HCT116 (cell line): ENCODE measurements at regions not wholly inside any gene's neighbourhood (a gene's known extent, or its start where the extent isn't known, plus 50 kb on each side); places are given as distances from the start of the nearest gene placed in this dataset.

Experiments
- ATAC-seq: fragments of 200-7000 bp; cut with Tn5 transposase; 2 replicates; pipeline ENCODE4 v1.9.1; 2020; ENCODE audit warnings: mild to moderate bottlenecking, moderate library complexity
- BruUV-seq: library from RNA; stranded (reverse); fragments of 400-500 nt; replicated peaks from 2 replicates; lab custom pipeline; 2021; lab: Mats Ljungman, UMichigan
- CTCF ChIA-PET: fragments of 300-600 bp; sonication (Branson Sonifier 250); formaldehyde crosslinking; loops from one replicate; lab custom pipeline; 2021; ENCODE audit warnings: antibody characterized with exemption; lab: Charles Lee
- POLR2A ChIA-PET: fragments of 300-600, 350-600 bp; sonication (Branson Sonifier 250); formaldehyde crosslinking; loops from one replicate; lab custom pipeline; 2021; ENCODE audit warnings: antibody characterized with exemption; lab: Charles Lee
- RAD21 ChIA-PET, 2 experiments: fragments of 300-600 bp; sonication (Branson Sonifier 250); formaldehyde crosslinking; loops; one replicate each; lab custom pipeline; 2023; ENCODE audit warnings: low total read pairs in 2 of 2; ENCODE audit not compliant: uncharacterized antibody in 2 of 2, unreplicated experiment in 2 of 2, low non-redundant PET in 1 of 2; lab: Charles Lee
- DNase-seq: peaks from one replicate; pipeline ENCODE4 v3.0.0-alpha.2; 2010; ENCODE audit warnings: low read depth, low spot score
- H2AFZ ChIP-seq: fragments of 200-600 bp; shearing (Covaris generic), sonication (generic); 2 replicates; pipeline ENCODE4 v1.6.1; 2017; ENCODE audit warnings: low read depth, mixed run types, mixed read lengths, antibody characterized with exemption, low read length; ENCODE audit not compliant: poor library complexity, severe bottlenecking
- H3K27ac ChIP-seq: 2 replicates; pipeline ENCODE4 v1.5.1; 2012; ENCODE audit warnings: low read depth, low read length
- H3K27me3 ChIP-seq: fragments of 200-600 bp; sonication (generic); 2 replicates; pipeline ENCODE4 v1.6.1; 2016; ENCODE audit warnings: mixed run types, low read length, mixed read lengths; ENCODE audit not compliant: insufficient read depth
- H3K36me3 ChIP-seq, 2 experiments: fragments of 200-500 bp in 1 of 2; fragments of 200-600 bp in 1 of 2; sonication (Bioruptor generic) in 1 of 2; sonication (generic) in 1 of 2; 2 replicates each; pipeline versions ENCODE4 v1.5.1 to v1.6.1; 2014 to 2016; ENCODE audit warnings: low read length in 2 of 2, inconsistent platforms in 1 of 2, mixed read lengths in 1 of 2, mixed run types in 1 of 2; ENCODE audit not compliant: insufficient read depth in 2 of 2, control insufficient read depth in 1 of 2
- H3K4me1 ChIP-seq, 2 experiments: fragments of 200-600 bp in 1 of 2; sonication (generic) in 1 of 2; 2 replicates each; pipeline versions ENCODE4 v1.5.1 to v1.6.1; 2012 to 2017; ENCODE audit warnings: low read length in 2 of 2, inconsistent platforms in 1 of 2, mild to moderate bottlenecking in 1 of 2, mixed read lengths in 1 of 2, mixed run types in 1 of 2, moderate library complexity in 1 of 2; ENCODE audit not compliant: insufficient read depth in 2 of 2, control insufficient read depth in 1 of 2
- H3K4me2 ChIP-seq: fragments of 200-600 bp; sonication (generic); 2 replicates; pipeline ENCODE4 v1.6.1; 2017; ENCODE audit warnings: mixed run types, low read length, mixed read lengths
- H3K4me3 ChIP-seq, 2 experiments: fragments of 200-600 bp in 1 of 2; sonication (generic) in 1 of 2; replicated peaks in 1 of 2; 2 replicates each; pipeline ENCODE4 v1.5.1; 2011 to 2016; ENCODE audit warnings: low read length in 2 of 2, control low read depth in 1 of 2, low read depth in 1 of 2, mild to moderate bottlenecking in 1 of 2, mixed read lengths in 1 of 2, mixed run types in 1 of 2
- H3K79me2 ChIP-seq: fragments of 200-600 bp; sonication (generic); 2 replicates; pipeline ENCODE4 v1.6.1; 2017; ENCODE audit warnings: mild to moderate bottlenecking, mixed run types, low read length, moderate library complexity, mixed read lengths; ENCODE audit not compliant: insufficient read depth
- H3K9ac ChIP-seq: fragments of 200-600 bp; sonication (generic); 2 replicates; pipeline ENCODE4 v1.6.1; 2016; ENCODE audit warnings: low read length, mixed read lengths
- H3K9me2 ChIP-seq: fragments of 200-600 bp; sonication (generic), shearing (Covaris generic); 2 replicates; pipeline ENCODE4 v1.6.1; 2017; ENCODE audit warnings: mixed run types, mild to moderate bottlenecking, moderate library complexity; ENCODE audit not compliant: insufficient read depth
- H3K9me3 ChIP-seq, 2 experiments: fragments of 200-500 bp in 1 of 2; fragments of 200-600 bp in 1 of 2; sonication (Bioruptor generic) in 1 of 2; sonication (generic) in 1 of 2; 2 replicates each; pipeline ENCODE4 v1.6.1; 2014 to 2017; ENCODE audit warnings: low read length in 2 of 2, mixed read lengths in 2 of 2, inconsistent platforms in 1 of 2, low read depth in 1 of 2, mild to moderate bottlenecking in 1 of 2, mixed run types in 1 of 2, moderate library complexity in 1 of 2; ENCODE audit not compliant: control insufficient read depth in 1 of 2, insufficient read depth in 1 of 2
- H4K20me1 ChIP-seq: fragments of 200-600 bp; sonication (generic), shearing (Covaris generic); 2 replicates; pipeline ENCODE4 v1.6.1; 2017; ENCODE audit warnings: mixed run types, mild to moderate bottlenecking, moderate library complexity; ENCODE audit not compliant: insufficient read depth
- CBX3 ChIP-seq: IDR thresholded peaks from 2 replicates; pipeline ENCODE4 v1.6.1; 2012; ENCODE audit warnings: low read depth
- CTCF ChIP-seq, 3 experiments: fragments of 200-600 bp in 1 of 3; sonication (generic) in 1 of 3; IDR thresholded peaks in 2 of 3; conservative IDR thresholded peaks in 1 of 3; 2 replicates each; pipeline ENCODE4 v1.5.1; 2012 to 2017; ENCODE audit warnings: low read depth in 2 of 3, low read length in 2 of 3, antibody characterized with exemption in 1 of 3, borderline replicate concordance in 1 of 3, control low read depth in 1 of 3, mild to moderate bottlenecking in 1 of 3, mixed read lengths in 1 of 3, mixed run types in 1 of 3, moderate library complexity in 1 of 3; ENCODE audit not compliant: insufficient read depth in 1 of 3
- ELF1 ChIP-seq: IDR thresholded peaks from 2 replicates; pipeline ENCODE4 v1.6.1; 2012; ENCODE audit warnings: low read depth, borderline replicate concordance
- EZH2 ChIP-seq: fragments of 200-600 bp; sonication (generic); IDR thresholded peaks from 2 replicates; pipeline ENCODE4 v1.6.1; 2017; ENCODE audit warnings: antibody characterized with exemption, mixed run types
- JUND ChIP-seq: IDR thresholded peaks from 2 replicates; pipeline ENCODE4 v1.6.1; 2012
- POLR2A ChIP-seq: IDR thresholded peaks from 2 replicates; pipeline ENCODE4 v1.7.0; 2011; ENCODE audit warnings: borderline replicate concordance; ENCODE audit not compliant: insufficient read depth, insufficient read length; ENCODE audit errors: extremely low read depth
- RAD21 ChIP-seq: IDR thresholded peaks from 2 replicates; pipeline ENCODE4 v1.6.1; 2012; ENCODE audit warnings: low read depth, mild to moderate bottlenecking
- REST ChIP-seq: IDR thresholded peaks from 2 replicates; pipeline ENCODE4 v1.6.1; 2012; ENCODE audit warnings: low read depth
- SP1 ChIP-seq: IDR thresholded peaks from 2 replicates; pipeline ENCODE4 v1.6.1; 2012; ENCODE audit warnings: low read depth
- TCF7L2 ChIP-seq: IDR thresholded peaks from 2 replicates; pipeline ENCODE4 v1.7.0; 2011; ENCODE audit warnings: borderline replicate concordance, inconsistent platforms; ENCODE audit not compliant: insufficient read depth, insufficient read length; ENCODE audit errors: extremely low read depth
- YY1 ChIP-seq: IDR thresholded peaks from 2 replicates; pipeline ENCODE4 v1.6.1; 2011; ENCODE audit warnings: low read length, low read depth, moderate library complexity, mild to moderate bottlenecking; ENCODE audit not compliant: insufficient replicate concordance; ENCODE audit errors: extremely low read depth
- intact Hi-C: fragments of 100-400 bp; cut with micrococcal nuclease; formaldehyde crosslinking; loops from 2 replicates; pipeline ENCODE4 v1.10.0; 2022

DNA sequence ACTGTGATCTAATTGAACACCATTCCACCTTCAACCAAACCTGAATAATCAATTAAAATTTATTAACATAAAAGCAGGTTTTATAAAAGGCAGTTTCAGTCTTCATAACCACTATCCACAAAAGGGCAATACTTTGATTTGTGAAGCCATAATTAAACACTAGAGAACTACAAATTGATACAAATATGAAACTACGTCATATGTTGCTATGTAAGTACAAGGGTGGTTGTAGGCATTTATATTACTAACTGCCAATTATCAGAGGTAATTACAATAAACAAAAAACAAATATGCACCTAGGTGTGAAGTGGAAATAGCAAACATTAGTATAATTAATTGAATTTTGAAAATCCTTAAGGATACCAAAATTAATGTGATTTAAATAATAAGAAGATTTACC, 368.5 kb upstream of the PCDH15 start:
- Histone ChIP-seq H3K79me2 (no peaks in the 10 kb centered on the region), H4K20me1 (no peaks in the 10 kb centered on the region), H3K9me3 (peaks cover 0 to 3% of the 10 kb centered on the region in 2 experiments; a peak in 3 of 4 replicates), H3K36me3 (no peaks in the 10 kb centered on the region), H3K4me1 (no peaks in the 10 kb centered on the region), H3K27ac (no peak overlapping the region), H3K4me2 (no peak overlapping the region), H2AFZ (no peak overlapping the region), H3K9me2 (no peaks in the 10 kb centered on the region), H3K27me3 (no peaks in the 10 kb centered on the region), H3K4me3 (no peak overlapping the region), H3K9ac (no peak overlapping the region)
- ChIA-PET POLR2A (no interaction called here), RAD21 (no interaction called here), CTCF (no interaction called here)
- BruUV-seq: no TSS peak
- TF ChIP-seq RAD21 (no peak), REST (no peak), SP1 (no peak), CTCF (IDR thresholded peaks at IDR 0.05 in 2 of 3, conservative IDR thresholded peaks at IDR 0.05 in 1 of 3; ENCODE audit: borderline replicate concordance in 1 of 3, insufficient read depth in 1 of 3, low read depth in 2 of 3, low read length in 2 of 3) (no peak), ELF1 (no peak), CBX3 (no peak), TCF7L2 (no peak), EZH2 (no peak), JUND (no peak), YY1 (no peak), POLR2A (no peak)
- no peak for ATAC-seq
- no peak for DNase-seq
- intact Hi-C loops: no loop called here
